ENCODE measurements at regions not wholly inside any gene's neighbourhood (a gene's known extent, or its start where the extent isn't known, plus 50 kb on each side); places are given as distances from the start of the nearest gene placed in this dataset.

- DNase-seq (ENCODE audit: low read depth): no peak
Observed at GRCh38 chr13:34116651-34117050, 298.7 kb downstream of the RFC3 start.

DNA sequence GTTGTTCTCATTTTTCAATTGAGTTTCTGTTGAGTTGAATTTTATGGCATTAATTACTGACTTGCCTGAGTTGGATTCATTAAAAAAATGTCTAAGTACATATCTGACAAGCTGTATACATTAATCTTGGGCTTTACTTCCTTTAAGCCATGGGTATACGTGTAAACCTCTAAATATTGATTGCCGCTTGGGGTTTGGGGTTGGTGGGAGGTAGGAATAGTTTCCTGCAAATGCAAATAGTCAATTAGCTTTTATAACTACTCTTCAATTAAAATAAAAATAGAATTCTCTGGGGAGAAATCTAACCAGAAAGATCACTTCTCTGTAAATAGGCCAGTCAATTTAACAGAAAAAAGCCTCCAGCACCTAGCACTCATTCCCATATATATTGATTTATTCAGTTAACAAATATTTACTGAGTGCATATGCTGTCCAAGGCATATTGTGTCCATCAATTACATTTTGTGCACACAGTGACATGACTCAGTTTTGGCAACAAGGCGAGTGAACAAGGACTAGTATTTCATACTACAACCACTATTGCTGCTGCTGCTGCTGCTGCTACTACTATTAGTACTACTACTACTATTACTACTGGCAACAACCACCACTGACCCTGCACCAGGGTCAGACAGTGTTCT is 306.8 kb downstream of the RFC3 start:
- no peak for DNase-seq (ENCODE audit: low read depth)

GRCh38 chr13:34127523-34127922 is 309.6 kb downstream of the RFC3 start:
- DNase-seq (ENCODE audit: low read depth): no peak

DNA sequence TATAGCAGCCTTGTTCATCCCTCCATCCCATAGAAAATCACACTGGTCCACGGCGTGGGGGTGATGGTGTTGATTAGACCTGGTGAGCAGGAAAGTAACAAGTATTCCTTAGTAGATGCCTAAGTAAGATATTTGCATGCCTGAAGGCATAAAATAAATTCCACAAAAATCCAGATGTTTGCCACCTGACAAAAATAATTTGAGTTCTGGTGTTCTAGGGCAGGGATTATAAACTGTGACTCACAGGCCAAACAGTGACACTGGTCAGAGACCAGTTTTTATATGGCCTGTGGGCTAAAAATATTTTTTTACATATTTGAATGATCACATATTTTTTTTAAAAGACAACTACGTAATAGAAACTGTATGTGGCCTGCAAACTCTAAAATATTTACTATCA is 310.7 kb downstream of the RFC3 start:
- DNase-seq (ENCODE audit: low read depth): peak; percentile 36

DNA sequence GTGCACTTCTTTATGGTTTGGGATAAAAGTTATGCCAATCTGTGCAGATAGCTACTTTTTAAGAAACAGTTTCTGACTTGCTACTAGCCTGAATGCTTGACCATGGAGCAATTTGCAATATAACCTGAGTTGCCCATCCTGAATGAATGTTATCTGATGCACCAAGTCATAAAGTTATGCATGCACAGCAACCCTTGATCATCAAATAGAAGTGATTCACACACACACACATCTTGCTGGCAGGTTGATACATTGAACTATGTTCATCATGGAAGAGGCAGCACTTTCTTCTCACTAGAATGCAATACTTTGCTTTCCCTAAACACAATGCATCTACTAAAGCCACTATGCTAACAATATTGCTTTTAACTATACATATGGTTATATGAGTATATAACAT is 311.5 kb downstream of the RFC3 start:
- DNase-seq (ENCODE audit: low read depth): no peak

DNA sequence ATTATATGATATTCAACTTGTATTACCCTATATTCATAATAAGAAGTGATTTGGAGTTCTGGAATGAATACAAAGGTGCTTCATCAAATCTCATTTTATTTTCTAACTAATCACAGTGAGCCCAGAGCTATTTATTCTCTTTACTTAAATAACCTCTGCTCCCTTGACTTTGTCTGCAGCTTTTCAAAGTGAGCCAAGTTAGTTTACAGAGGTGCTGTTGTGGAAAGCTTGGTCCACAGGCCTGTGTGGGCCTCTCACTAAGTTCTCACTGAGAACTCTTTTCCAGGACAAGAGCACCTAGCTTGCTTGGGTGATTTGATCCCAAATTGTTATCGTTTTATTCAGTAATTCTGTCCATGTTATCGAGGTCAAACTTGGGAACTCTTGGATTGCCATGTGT is 319.3 kb downstream of the RFC3 start:
- no peak for DNase-seq (ENCODE audit: low read depth)

- DNase-seq (ENCODE audit: low read depth): no peak
Observed at GRCh38 chr13:34139660-34140227, 321.8 kb downstream of the RFC3 start.

GRCh38 chr13:34143637-34144036 is 325.7 kb downstream of the RFC3 start:
- DNase-seq (ENCODE audit: low read depth): no peak

DNA sequence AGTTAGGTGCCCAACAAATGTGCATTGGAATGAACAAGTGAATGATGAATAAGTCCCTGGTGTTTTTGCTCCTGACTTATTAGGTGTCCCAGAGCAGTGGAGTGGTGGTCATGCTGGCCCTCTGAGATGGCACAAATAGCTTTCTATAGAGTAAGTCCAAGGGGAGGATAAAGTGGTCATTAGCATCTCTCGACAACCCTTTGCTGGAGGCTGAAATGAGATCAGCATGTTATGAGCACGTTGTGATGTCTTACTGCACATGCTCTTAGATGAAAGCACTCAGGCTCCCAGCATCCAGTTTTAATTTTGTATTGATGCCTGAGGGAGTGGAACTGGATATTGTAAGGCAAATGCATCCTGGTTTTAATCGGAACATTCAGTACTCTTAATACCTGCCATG is 326.2 kb downstream of the RFC3 start:
- no peak for DNase-seq (ENCODE audit: low read depth)

DNA sequence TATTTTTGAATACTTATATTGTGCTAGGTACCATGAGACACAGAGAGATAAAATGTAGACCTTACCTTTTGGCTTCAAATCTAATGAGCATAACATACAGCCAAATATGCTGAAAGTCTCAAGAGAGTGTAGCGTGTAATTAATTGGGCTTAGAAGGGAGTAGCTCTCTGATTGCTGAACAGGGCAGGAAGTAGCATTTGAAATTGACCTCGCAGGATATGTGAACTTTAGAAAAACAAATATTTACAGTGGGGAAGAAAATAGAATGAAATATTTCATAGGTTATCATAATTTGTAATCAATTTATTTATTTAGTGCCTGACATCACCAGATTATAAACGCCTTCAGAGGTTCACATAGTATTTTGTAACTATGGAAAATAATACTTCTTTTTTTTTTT is 327.1 kb downstream of the RFC3 start:
- DNase-seq (ENCODE audit: low read depth): no peak

DNA sequence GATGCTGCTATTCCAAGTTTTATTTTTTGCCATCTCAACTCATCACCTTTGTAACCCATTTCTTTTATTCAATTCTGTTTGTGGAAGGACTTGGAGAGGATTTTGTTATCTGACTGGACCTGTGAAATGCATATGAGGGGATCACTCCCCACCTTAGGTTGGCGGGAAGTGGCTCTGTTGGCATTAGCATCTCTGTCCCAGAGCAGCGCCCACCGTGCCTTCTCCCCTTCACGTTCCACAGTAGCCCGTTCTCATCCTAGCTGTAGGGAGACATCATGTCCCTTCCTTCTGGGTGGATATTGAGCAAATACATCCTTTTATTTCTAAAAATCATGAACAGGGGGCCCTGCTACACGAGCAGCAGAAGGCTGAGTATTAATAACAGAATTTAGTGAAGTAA is 330.4 kb downstream of the RFC3 start:
- no peak for DNase-seq (ENCODE audit: low read depth)

GRCh38 chr13:34151885-34152284 is 333.9 kb downstream of the RFC3 start:
- no peak for DNase-seq (ENCODE audit: low read depth)

DNA sequence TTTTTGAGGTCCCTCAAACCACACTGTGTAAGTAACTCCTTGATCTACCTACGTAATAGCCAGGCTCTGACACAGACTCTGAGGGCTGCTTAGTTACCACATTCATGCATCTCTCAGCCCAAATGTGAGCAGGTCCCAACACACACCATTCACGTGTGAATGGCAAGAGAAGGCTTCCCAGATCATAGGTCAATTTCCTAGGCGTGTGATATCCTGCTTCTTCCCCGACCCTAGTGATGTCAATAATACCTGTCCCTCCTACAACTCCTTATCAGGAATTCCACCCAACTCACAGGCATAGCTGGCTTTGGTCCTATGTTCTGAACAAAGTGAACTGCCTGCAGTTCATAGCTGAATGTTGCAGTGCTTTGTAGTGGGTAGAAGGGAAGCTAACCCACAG is 334.5 kb downstream of the RFC3 start:
- no peak for DNase-seq (ENCODE audit: low read depth)

GRCh38 chr13:34152996-34153395 is 335.0 kb downstream of the RFC3 start:
- no peak for DNase-seq (ENCODE audit: low read depth)

GRCh38 chr13:34153428-34154180 is 335.7 kb downstream of the RFC3 start:
- DNase-seq (ENCODE audit: low read depth): no peak

DNA sequence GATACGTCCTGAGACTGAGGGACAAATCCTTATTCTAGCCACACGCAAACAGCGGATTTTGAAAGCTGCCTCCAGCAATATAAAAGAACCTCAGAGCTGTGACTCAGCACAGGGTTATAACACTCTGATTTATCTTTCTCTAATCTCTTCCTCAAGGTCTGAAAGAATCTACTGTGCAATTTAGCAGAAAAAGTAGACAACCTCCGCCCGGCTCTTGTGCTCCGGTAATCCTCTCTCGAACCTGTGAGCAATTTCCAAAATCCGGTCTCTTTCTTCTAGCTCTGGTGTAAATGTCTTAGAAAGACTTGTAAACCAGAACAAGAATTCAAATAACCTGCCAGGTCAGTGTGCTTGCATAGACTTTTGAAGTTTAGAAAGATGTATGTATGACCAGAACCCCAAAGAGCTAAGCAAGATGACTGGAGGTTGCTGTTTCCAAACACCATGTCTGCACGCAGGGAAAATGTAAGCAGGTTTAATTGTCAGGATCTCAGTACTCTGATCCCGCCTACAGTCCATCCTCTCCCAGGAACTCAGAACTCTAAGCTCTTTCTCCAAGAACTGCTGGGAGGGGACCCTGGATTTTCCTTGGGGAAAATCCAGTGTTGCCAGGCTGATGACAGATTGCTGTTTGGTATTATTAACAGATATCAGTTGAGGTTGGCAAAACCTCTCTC is 338.1 kb downstream of the RFC3 start:
- no peak for DNase-seq (ENCODE audit: low read depth)

DNA sequence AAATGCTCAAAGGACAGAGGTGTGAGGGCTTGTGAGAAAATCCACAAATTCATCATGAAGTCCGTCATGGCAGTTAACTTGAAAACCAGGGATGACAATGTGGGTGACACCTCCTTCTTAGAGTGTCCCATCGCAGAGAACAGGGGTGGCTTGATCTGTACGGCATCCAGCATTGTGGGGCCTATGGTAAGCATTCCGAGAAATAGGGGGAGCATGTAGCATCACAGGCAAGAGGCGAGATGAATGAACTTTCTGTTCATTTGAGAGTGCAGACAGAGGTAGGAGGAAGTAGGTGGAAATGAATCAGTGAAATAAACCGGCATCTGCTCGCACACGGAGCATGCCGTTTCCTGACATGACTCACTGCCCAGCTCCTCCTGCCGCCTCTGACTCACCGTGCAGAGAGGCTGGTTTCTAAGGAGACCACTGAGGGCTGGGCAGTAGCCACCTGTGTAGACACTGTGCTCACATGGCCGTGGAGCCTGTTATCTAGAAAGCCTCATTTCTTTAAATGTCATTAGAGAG is 339.0 kb downstream of the RFC3 start:
- DNase-seq (ENCODE audit: low read depth): peak; percentile 68

GRCh38 chr13:34159946-34160345 is 342.0 kb downstream of the RFC3 start:
- no peak for DNase-seq (ENCODE audit: low read depth)

DNA sequence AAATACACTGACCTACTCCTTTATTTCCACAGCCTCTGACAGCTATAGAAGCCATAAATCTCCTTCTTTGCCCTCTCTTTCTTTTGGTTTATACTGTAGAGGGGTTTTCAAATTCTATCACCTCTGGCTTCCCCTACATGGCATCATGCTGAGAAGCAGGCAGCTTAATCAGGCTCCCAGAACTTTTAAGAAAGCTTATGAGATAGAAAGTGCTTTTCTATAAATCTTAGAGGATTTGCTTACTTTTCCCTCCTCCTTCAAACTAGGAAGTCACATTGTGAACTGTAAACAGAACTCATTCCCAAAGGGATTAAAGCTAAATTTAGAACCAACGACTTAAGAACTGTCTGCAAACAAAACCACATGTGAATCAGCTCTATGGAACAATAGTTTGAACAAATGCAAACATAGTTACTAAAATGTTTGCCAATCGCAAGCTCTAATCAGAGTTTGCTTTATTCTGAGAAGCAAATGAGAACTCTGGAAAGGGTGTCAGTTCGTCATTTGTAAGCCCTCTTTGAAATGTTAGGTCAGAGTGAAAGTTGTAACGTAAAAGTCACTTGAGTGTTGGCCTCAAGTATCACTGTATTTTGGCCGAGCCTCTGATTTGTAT is 344.1 kb downstream of the RFC3 start:
- DNase-seq (ENCODE audit: low read depth): peak; percentile 89

GRCh38 chr13:34162544-34162933 is 344.6 kb downstream of the RFC3 start:
- peak; percentile 69 for DNase-seq (ENCODE audit: low read depth)

DNA sequence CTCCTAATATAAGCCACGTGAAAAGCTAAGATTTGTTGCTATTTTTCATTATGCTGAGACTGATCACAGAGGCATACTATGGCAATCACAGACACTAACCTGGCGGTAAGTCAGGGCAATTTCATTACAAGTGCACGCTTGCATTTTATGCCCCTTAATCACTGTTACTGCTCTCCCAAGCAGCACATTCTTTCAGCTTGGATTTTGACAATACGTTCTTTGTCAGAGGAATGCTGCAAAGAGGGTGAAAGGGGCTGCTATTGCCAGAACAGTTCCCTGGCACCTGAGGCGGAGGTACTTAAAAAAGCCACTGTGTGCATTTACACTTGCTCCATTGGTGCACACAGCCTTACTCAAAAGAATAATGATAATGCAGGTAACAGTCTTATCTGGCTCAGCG is 346.6 kb downstream of the RFC3 start:
- DNase-seq (ENCODE audit: low read depth): no peak

DNA sequence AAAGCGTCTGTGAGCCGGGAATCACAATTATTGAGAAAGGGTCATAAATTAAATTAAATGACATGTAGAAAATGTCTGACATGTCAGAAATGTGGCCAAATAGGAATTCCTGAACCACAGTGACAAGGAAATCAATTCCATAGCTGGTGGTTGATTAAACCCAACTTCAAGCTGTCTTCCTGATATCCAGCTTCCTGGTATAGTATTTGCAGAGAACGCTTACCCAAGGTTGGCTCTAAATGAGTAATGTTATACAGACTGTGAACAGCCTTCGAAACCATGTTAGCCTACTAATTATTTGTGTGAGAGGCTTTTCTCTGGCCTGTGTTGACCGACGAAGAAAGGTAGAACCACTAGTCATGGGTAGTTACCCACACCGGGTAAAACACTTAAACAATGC is 347.2 kb downstream of the RFC3 start:
- no peak for DNase-seq (ENCODE audit: low read depth)

Measured in GM04503 (cell line).